ENCODE measurements at regions not wholly inside any gene's neighbourhood (a gene's known extent, or its start where the extent isn't known, plus 50 kb on each side); places are given as distances from the start of the nearest gene placed in this dataset.

GRCh38 chr4:124199755-124200154, 512.8 kb downstream of the ANKRD50 start:
- DNase-seq, result no peak

- no peak for DNase-seq
These were observed 510.9 kb downstream of the ANKRD50 start for GRCh38 chr4:124201636-124202035.

- no peak for DNase-seq
These were observed 510.4 kb downstream of the ANKRD50 start for GRCh38 chr4:124202099-124202498.

GRCh38 chr4:124203613-124204238, 508.8 kb downstream of the ANKRD50 start:
- DNase-seq, result no peak

GRCh38 chr4:124206779-124207605, 505.5 kb downstream of the ANKRD50 start:
- no peak for DNase-seq

DNA sequence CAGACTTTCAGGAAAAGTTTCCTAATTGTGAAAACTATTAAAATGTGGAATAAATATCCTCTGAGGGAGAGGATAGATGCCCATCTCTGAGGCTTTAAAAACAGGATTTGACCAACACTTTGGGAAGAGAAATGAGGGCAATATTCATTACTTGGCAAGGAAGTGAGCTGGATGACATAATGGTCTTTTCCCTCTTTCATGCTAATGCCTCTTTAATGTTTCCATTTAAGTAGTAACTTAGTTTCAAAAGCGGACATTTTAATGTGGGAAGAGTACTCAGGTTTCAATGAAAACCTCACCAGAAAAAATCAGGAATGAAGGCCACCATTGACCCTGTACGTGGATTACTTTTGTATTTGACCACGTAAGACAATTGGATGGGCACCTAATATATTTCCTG, 503.3 kb downstream of the ANKRD50 start:
- DNase-seq, result no peak

DNA sequence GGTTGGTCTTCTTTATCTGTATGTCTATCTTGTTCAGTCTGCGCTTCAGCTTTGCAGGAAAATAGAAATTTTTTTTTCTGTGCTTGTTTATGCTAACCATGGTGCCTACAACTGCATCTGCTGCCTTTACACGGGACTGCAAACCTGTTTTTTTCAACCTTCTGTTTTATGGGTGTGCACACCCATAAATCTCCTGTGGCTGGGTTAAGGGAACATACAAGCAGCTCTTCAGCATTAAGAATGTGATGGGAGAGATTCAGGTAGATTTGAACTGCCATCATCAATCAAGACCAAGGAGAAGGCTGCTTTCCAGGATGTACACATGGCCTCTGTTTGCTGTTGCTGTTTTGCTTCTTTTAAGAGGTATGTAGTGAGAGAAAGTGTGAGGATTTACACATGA, 502.9 kb downstream of the ANKRD50 start:
- no peak for DNase-seq

DNA sequence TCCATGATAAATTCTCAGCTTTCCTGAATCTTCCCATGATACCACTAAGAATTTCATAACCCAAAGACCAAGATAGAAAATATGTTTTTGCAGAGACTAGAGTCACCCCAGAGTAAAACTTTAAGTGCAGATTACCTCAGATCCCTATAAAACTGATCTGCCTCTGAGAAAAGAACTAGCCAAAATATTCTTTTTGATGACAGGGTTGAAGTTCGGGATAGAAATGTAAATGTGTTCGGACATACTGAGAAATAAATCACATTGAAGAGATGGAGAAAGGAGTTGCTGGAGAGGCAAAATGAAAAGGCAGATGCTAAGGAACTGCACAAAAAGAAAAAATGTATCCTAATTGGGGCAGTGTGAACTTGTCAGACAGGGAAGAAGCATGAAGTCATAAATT, 501.8 kb downstream of the ANKRD50 start:
- DNase-seq, result no peak

- DNase-seq, result no peak
These were observed 499.5 kb downstream of the ANKRD50 start for GRCh38 chr4:124212815-124213630.

- no peak for DNase-seq
These were observed 493.1 kb downstream of the ANKRD50 start for GRCh38 chr4:124219389-124219788.

DNA sequence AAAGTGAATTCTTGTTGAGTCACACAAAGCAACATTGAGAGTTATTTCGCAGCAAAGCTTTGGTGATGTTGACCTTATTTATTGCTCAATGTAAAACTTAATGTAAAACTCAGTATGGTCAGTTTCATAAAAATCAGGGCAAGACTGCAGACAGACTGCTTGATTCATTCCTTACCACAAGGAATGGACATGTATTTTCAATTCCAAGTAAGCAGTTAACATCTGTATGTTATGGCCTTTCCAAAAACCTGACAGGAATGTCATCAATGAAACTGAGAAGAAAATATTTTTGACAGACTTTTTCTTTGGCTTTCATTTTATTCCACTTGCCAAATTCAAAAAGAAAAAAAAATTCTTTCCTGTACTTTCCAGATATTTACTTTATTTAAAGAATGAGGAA, 488.3 kb downstream of the ANKRD50 start:
- DNase-seq, result no peak

DNA sequence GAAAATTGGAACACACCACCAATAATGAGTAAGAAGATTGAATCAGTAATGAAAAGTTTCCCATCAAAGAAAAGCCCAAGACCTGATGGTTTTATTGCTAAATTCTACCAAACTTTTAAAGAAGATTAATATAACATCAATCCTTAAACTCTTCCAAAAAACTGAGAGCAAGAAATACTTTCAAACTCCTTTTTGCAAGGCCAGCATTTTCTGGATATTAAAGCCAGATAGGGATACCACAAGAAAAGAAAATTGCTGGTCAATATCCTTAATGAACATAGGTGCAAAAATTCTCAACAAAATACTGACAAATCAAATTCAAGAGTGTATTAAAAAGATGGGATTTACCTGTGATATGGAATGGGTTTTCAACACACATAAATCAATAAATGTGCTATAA, 484.6 kb downstream of the ANKRD50 start:
- no peak for DNase-seq

DNA sequence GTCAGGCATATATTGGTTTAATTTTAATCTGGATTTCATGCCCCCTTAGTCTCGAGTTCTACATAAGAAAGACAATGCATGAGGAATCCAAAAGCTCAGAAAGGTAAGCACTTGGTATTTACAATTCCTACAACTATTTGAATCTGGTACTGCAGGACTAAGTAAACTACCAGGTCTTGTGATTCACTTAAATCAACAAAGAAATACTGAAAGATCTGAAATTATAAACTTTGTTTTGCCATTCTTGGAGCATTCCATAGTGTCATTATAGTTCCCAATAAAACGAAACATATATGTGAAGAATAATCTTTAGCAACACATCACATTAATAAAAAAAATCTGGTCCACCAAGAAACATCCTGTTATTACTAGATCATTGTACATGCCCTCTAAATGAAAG, 482.3 kb downstream of the ANKRD50 start:
- no peak for DNase-seq

- DNase-seq, result no peak
These were observed 477.8 kb downstream of the ANKRD50 start for GRCh38 chr4:124234771-124235170.

GRCh38 chr4:124243671-124244366, 468.7 kb downstream of the ANKRD50 start:
- DNase-seq, result no peak

DNA sequence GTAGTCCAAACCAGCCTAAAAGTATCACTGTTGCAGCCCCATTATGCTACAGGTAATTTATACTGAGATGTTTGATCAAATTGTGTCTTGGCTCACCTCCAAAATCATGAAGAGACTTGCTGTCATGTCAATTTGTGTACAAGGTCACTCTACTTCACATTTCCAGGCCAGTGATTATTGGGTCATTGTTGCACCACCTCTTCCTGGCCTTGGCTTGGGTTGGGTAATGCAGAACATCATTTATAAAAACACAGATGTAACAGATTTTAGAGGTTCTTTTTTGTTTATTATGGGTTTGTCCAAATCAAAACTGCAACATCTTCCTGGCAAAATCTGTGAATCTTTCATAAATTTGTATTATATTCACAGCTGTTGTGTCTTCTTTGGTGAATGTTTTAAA, 459.5 kb downstream of the ANKRD50 start:
- no peak for DNase-seq

DNA sequence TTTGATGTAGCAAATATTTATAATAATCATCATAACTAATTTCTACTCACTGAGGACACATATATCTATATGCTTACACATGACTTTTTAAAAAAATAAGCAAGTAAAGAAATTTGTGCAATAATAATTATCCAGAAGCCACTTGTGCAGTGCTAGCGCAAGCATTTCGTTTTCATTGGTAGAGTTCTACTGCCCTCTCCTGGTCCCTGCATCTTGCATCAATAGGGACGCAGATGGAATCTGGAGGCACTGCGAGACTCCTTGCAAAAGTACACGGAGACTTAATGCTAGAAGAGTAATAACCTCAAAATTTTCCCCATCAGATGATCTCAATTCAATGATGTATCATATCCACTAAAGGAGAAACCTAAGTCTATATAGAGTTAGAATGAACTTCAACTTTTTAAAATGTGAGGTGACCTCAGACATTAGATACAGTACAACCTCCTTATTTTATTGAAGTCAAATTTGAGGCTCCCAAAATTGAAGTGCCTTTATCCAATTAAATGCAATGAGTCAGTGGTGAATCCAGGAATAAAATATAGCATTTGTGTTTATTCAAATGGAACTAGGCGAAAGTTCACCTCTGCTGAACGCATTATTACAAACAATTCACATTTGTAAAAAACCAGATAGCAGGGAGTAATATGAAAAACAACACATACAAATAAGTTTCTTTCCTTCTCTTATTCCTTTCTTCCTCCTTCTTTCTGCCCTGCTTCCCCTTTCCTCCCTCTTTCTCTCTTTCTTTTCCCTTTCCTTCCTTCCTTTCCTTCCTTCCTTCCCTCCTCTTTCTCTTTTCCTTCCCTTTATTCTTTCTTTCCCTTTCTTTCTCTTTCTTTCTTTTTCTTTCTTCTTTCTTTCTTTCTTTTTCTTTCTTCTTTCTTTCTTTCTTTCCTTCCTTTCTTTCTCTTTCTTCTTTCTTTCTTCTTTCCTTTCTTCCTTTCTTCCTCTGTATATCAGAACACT, 450.0 kb downstream of the ANKRD50 start:
- DNase-seq, result peak; percentile 75

GRCh38 chr4:124265701-124266100, 446.8 kb downstream of the ANKRD50 start:
- DNase-seq, result no peak

DNA sequence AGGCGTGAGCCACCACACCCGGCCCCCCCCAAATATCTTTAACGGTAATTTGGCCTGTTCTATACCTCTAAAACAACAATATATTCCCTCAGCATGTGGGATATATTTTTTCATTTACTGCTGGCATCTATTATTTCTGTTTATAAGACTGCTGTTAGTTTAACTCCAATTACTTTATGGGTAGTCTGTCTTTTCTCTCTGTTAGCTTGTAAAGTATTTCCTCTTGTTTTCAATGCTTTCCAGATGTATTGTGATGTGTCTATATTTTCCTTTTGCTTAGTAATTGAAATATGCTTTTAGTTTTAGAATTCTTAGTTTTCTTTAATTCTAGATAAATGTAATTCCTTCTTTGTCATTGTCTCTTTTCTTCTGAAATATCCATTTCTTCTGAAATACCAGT, 445.8 kb downstream of the ANKRD50 start:
- no peak for DNase-seq

- no peak for DNase-seq
These were observed 436.1 kb downstream of the ANKRD50 start for GRCh38 chr4:124276461-124276860.

DNA sequence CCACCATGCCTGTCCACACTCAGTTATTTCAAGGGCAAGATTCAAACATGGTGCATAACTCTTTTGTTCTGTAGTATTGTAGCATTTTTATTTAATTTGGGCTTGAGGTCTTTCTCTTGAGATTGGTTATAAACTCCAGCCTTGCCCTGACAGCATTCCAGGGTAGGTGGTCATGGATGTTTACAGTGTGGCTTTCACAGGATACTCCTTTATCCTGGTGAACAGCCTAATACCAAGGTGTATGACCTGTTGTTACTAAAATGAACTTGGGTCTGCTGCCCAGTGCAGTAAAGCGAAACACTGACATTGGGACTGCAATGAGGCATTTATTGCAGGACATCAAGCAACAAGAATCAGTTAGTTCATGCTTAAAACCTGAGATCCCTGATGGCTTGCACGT, 434.8 kb downstream of the ANKRD50 start:
- no peak for DNase-seq

DNA sequence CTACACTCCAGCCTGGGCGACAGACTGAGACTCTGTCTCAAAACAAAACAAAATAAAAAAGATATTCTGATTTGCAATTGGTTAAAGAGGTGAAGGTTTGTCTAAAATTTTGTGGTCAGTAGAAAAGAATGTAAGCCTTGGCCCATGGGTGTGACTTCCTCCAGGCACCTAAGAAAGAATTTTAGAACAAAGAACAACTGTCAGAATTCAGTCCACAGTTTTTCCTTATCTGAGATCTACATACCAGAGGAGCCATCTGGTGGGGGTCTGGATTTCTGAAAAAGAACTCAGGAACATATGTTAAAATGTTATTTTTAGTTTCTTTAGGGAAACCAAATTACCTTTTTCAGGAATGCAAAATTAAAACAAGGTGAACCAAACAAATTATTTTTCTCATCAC, 434.1 kb downstream of the ANKRD50 start:
- DNase-seq, result no peak
